ENCODE measurements at regions not wholly inside any gene's neighbourhood (a gene's known extent, or its start where the extent isn't known, plus 50 kb on each side); places are given as distances from the start of the nearest gene placed in this dataset.
A peak's percentile ranks its signal among the peaks of the same experiment; 100 is the strongest.

DNA sequence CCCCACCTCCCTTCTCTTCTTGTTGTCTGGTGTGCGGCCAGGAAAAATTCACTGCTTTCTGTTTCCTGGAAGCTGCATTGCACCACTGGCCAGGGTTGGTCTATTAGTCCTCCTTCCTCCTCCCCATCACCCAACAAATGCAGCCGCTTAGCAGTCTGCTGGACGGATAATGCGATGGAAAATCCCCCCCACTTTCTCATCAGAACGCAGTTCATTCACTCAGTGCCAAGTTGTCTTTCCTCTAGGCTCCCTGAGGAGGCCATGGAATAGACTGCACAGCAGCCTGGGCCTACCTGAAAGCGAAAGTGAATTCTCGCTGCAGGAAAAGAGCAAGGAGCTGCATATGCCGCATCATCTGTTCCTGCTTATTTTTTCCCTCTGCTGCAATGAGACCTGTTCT lies 513.6 kb downstream of the METTL15 start:
- Histone ChIP-seq H3K36me3 (ENCODE audit: control insufficient read depth, insufficient read depth, low read length) (no peaks in the 10 kb centered on the region), H3K27me3 (ENCODE audit: control insufficient read depth, insufficient read depth, low read length) (no peaks in the 10 kb centered on the region), H3K27ac (ENCODE audit: low read length) (peak overlapping the region; percentile 69), H3K9me3 (replicated peaks; ENCODE audit: control insufficient read depth, low read depth, low read length) (no peaks in the 10 kb centered on the region), H3K4me3 (ENCODE audit: low read length) (peak overlapping the region; percentile 27), H3K4me1 (ENCODE audit: control insufficient read depth, insufficient read depth, low read length) (no peaks in the 10 kb centered on the region)
- DNase-seq: peak; percentile 94
- WGBS (ENCODE audit: insufficient coverage): 17% methylated on average over 8 of the region's 8 CpGs

DNA sequence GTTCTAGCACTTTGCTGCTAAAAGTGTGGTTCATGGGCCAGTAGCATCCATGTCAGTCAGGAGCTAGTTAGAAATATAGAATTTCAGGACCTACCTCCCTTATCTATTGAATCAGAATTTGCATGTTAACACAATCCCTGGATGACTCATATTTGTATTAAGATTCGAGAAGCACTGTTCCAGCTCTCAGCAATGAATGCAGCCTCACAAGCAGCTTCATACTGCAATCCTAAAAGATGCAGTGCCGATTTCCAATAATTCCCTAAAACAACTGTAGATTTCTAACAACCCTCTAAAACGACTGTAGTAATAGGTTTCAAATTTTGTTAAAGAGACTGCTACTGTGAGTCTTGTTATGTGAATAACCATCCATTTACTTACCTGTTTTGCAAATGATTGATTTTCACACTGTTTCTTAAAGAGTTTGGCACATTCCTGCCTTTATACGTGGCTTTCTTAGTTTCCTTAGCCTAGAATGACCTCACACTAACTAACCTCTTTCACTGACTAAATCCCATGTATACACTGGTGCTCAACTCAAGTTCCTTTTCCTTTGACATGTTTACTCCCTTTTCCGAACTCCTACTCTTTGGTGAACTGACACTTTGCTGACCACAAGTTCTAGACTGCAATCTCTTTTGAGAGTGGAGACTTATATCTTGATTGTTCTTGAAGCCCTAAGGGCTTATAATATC lies 511.8 kb downstream of the METTL15 start:
- no peaks in the 10 kb centered on the region for H3K27me3 ChIP-seq (ENCODE audit: control insufficient read depth, insufficient read depth, low read length)
- no peak for DNase-seq
- WGBS (ENCODE audit: insufficient coverage): 68% methylated on average over 2 of the region's 5 CpGs
- no peaks in the 10 kb centered on the region for H3K9me3 ChIP-seq (replicated peaks; ENCODE audit: control insufficient read depth, low read depth, low read length)
- no peaks in the 10 kb centered on the region for H3K36me3 ChIP-seq (ENCODE audit: control insufficient read depth, insufficient read depth, low read length)
- H3K27ac ChIP-seq (ENCODE audit: low read length): no peak overlapping the region
- H3K4me1 ChIP-seq (ENCODE audit: control insufficient read depth, insufficient read depth, low read length): no peaks in the 10 kb centered on the region
- no peak overlapping the region for H3K4me3 ChIP-seq (ENCODE audit: low read length)

DNA sequence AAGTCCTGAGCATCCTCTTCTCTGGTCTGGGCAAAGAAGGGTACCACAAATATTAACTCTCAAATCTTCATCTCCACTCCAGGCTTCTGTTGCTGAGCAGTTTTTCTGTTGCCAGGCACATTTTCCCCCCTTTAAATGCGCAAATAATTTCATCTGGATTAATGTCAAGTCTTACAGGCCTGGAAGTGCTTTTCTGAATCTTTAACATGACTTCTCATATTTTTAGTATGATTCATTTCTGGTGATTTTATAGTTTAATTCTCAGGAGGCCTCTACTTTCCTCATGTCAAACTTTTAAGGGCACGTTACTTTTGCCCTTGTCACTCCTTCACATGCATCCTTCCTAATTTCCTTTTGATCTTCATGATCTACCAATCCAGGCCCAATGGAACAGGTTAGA lies 510.2 kb downstream of the METTL15 start:
- no CpG with 5 or more reads among the region's 2 CpGs for WGBS (ENCODE audit: insufficient coverage)
- DNase-seq: peak; percentile 58
- H3K27ac ChIP-seq (ENCODE audit: low read length): no peak overlapping the region
- H3K27me3 ChIP-seq (ENCODE audit: control insufficient read depth, insufficient read depth, low read length): no peaks in the 10 kb centered on the region
- no peaks in the 10 kb centered on the region for H3K4me1 ChIP-seq (ENCODE audit: control insufficient read depth, insufficient read depth, low read length)
- no peak overlapping the region for H3K4me3 ChIP-seq (ENCODE audit: low read length)
- H3K36me3 ChIP-seq (ENCODE audit: control insufficient read depth, insufficient read depth, low read length): no peaks in the 10 kb centered on the region
- no peaks in the 10 kb centered on the region for H3K9me3 ChIP-seq (replicated peaks; ENCODE audit: control insufficient read depth, low read depth, low read length)

DNA sequence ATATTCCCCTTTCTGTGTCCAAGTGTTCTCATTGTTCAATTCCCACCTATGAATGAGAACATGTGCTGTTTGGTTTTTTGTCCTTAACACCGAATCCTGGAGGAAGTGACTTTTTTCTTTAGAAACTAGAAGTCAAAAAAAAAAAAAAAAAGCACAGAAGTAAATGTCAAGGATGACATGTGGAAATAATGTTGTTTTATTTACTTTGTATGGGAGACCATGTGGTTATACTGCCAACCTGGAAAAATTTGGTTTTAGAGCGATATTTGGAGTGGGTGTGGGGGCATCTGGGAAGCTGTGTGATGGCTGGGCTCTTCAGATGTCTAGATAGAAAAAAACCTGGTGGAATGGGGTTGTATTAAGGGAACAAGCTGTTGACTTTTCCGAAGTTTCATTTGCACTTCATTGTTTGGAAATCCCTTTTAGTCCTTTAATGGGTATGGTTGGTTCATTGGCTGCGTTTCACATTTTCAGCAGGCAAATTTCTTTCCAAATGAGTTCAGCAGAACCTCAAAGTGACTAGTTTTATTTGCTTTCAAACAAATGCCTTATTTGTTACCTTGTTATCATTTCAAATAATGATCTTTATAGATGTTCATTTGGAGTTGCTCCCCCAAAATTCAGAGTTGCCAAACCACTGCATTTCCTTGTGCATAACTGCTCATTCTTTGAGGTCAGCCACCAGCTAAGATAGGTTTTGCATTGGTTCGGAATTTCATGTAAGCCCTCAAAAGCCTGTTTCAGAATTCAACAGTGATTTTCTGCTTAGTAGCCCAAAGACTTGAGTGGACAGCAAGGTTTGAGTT lies 508.2 kb downstream of the METTL15 start:
- no peak overlapping the region for H3K4me3 ChIP-seq (ENCODE audit: low read length)
- H3K4me1 ChIP-seq (ENCODE audit: control insufficient read depth, insufficient read depth, low read length): no peaks in the 10 kb centered on the region
- H3K27me3 ChIP-seq (ENCODE audit: control insufficient read depth, insufficient read depth, low read length): no peaks in the 10 kb centered on the region
- H3K9me3 ChIP-seq (replicated peaks; ENCODE audit: control insufficient read depth, low read depth, low read length): no peaks in the 10 kb centered on the region
- no peak overlapping the region for H3K27ac ChIP-seq (ENCODE audit: low read length)
- H3K36me3 ChIP-seq (ENCODE audit: control insufficient read depth, insufficient read depth, low read length): no peaks in the 10 kb centered on the region
- no peak for DNase-seq
- 85% methylated on average over 2 of the region's 5 CpGs for WGBS (ENCODE audit: insufficient coverage)

DNA sequence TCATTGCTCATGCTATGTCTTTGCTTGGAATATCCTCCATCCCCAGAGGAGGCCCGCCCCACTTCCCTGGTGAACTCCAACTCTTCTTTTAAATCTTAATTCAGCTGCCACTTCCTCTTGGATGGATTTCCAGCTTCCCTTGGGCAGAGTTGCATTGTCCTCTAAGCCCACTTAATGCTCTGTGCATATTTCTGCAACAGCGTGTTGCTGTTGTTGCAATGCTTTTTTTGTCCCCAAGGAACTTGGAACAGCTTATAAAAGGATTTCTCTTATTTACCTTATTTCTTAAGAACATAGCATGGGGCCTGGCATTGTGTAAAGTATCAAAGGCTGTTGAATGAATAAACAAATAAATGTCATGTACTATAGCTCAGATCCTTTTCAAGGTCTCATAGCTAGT lies 507.4 kb downstream of the METTL15 start:
- no peaks in the 10 kb centered on the region for H3K27me3 ChIP-seq (ENCODE audit: control insufficient read depth, insufficient read depth, low read length)
- H3K9me3 ChIP-seq (replicated peaks; ENCODE audit: control insufficient read depth, low read depth, low read length): no peaks in the 10 kb centered on the region
- no peaks in the 10 kb centered on the region for H3K4me1 ChIP-seq (ENCODE audit: control insufficient read depth, insufficient read depth, low read length)
- H3K4me3 ChIP-seq (ENCODE audit: low read length): no peak overlapping the region
- WGBS (ENCODE audit: insufficient coverage): 89% methylated on average over 1 of the region's 2 CpGs
- no peak overlapping the region for H3K27ac ChIP-seq (ENCODE audit: low read length)
- no peaks in the 10 kb centered on the region for H3K36me3 ChIP-seq (ENCODE audit: control insufficient read depth, insufficient read depth, low read length)
- no peak for DNase-seq

DNA sequence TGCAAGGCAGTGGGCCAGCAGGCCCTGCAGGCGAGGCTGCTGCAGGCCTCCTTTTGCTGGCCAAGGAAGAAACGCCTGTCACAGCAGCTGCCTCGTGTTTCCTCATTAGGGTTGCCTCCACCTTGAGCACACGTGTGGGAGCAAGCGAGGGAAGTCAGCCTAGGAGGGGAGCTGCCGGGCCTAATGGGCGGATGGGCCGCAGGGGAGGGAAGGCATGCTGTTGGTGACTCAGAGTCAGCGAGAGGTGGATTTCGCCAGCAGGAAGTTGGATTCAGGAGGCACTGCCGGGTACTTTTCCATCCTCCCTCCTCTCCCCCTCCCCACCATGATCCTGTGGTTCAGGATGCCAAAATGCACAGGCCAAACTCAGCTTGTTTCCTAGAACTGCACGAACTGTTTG lies 498.7 kb downstream of the METTL15 start:
- 56% methylated on average over 8 of the region's 12 CpGs for WGBS (ENCODE audit: insufficient coverage)
- DNase-seq: no peak
- Histone ChIP-seq H3K9me3 (replicated peaks; ENCODE audit: control insufficient read depth, low read depth, low read length) (no peaks in the 10 kb centered on the region), H3K27me3 (ENCODE audit: control insufficient read depth, insufficient read depth, low read length) (no peaks in the 10 kb centered on the region), H3K36me3 (ENCODE audit: control insufficient read depth, insufficient read depth, low read length) (no peaks in the 10 kb centered on the region), H3K27ac (ENCODE audit: low read length) (no peak overlapping the region), H3K4me1 (ENCODE audit: control insufficient read depth, insufficient read depth, low read length) (no peaks in the 10 kb centered on the region), H3K4me3 (ENCODE audit: low read length) (no peak overlapping the region)

DNA sequence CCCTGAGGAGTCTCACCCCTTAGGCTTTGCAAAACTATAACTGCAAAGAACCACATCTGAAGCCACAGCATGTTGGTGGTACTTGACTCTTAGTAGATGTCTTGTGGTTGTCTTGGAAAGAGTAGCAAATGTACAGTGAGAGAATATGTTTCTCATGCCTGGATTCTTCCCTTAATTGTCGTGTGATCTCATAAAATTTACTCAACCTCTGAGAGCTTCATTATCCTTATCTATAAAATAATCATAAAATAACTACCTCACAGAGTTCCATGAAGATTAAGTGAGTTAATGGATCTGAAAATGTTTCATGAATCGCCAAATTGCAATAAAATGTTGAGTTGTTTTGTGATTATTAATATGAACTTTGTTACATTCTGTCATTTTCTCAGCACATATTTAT lies 491.5 kb downstream of the METTL15 start:
- Histone ChIP-seq H3K4me3 (ENCODE audit: low read length) (no peak overlapping the region), H3K36me3 (ENCODE audit: control insufficient read depth, insufficient read depth, low read length) (no peaks in the 10 kb centered on the region), H3K9me3 (replicated peaks; ENCODE audit: control insufficient read depth, low read depth, low read length) (no peaks in the 10 kb centered on the region), H3K4me1 (ENCODE audit: control insufficient read depth, insufficient read depth, low read length) (no peaks in the 10 kb centered on the region), H3K27me3 (ENCODE audit: control insufficient read depth, insufficient read depth, low read length) (no peaks in the 10 kb centered on the region), H3K27ac (ENCODE audit: low read length) (no peak overlapping the region)
- WGBS (ENCODE audit: insufficient coverage): no CpG with 5 or more reads among the region's 2 CpGs
- DNase-seq: no peak

DNA sequence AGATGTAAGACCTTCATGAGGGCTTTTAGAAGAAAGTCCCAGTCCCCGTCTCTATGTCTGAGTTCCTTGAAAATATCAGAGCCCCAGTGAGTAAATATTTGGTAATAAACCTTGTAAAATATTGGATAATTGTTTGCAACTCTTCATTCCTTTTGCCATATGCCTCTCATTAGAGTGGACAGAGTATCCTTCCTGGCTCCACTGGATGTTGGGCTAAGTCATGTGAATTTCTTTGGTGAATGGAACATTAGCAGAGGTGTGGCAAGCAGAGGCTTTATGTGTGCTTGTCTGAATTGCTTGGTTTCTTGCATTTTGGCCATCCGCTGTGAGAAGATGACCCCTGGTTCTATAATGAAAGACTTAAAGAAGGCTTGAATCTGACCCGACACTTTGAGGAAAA lies 490.3 kb downstream of the METTL15 start:
- WGBS (ENCODE audit: insufficient coverage): 100% methylated on average over 1 of the region's 3 CpGs
- H3K4me3 ChIP-seq (ENCODE audit: low read length): no peak overlapping the region
- no peak for DNase-seq
- H3K27me3 ChIP-seq (ENCODE audit: control insufficient read depth, insufficient read depth, low read length): no peaks in the 10 kb centered on the region
- H3K9me3 ChIP-seq (replicated peaks; ENCODE audit: control insufficient read depth, low read depth, low read length): no peaks in the 10 kb centered on the region
- no peak overlapping the region for H3K27ac ChIP-seq (ENCODE audit: low read length)
- no peaks in the 10 kb centered on the region for H3K36me3 ChIP-seq (ENCODE audit: control insufficient read depth, insufficient read depth, low read length)
- H3K4me1 ChIP-seq (ENCODE audit: control insufficient read depth, insufficient read depth, low read length): no peaks in the 10 kb centered on the region

DNA sequence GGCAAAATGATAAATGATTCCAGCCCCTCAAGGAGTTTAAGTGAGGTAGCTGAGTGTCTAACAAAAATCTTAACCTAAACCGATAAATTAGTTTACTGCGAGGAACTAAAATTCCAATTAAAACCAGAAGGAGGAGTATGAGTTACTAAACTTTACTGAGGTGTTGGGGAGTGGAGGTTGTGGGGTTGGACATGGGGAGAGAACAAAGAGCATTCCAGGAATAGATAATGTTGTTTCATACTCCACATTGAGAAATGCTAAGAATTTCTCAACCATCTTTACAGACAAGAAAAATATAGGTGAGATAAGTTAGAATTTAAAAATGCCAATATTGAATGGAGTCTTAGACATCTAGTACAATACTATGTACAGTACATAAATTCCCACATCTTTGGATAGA lies 488.6 kb downstream of the METTL15 start:
- DNase-seq: no peak
- Histone ChIP-seq H3K4me3 (ENCODE audit: low read length) (no peak overlapping the region), H3K27me3 (ENCODE audit: control insufficient read depth, insufficient read depth, low read length) (no peaks in the 10 kb centered on the region), H3K9me3 (replicated peaks; ENCODE audit: control insufficient read depth, low read depth, low read length) (no peaks in the 10 kb centered on the region), H3K27ac (ENCODE audit: low read length) (no peak overlapping the region), H3K36me3 (ENCODE audit: control insufficient read depth, insufficient read depth, low read length) (no peaks in the 10 kb centered on the region), H3K4me1 (ENCODE audit: control insufficient read depth, insufficient read depth, low read length) (no peaks in the 10 kb centered on the region)
- WGBS (ENCODE audit: insufficient coverage): no CpG with 5 or more reads among the region's 2 CpGs

DNA sequence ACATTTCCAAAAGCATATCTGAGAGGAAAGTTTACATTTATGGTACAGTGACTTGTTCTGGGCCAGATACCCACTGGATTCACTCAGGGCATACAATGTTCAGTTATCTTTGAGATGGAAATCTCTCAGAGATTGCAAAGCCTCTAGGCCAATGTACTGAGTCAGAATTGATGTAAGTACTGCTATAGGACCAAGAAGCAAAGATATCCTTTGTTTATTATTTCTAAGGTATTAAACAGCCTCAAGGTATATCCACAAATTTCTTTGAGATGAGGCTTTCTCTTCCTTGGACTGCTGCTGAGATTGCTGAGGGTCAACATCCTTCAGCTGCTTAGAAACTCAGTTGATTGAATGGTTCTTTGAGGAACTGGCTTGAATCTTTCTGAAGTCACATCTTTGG lies 484.0 kb downstream of the METTL15 start:
- no peak overlapping the region for H3K4me3 ChIP-seq (ENCODE audit: low read length)
- H3K9me3 ChIP-seq (replicated peaks; ENCODE audit: control insufficient read depth, low read depth, low read length): no peaks in the 10 kb centered on the region
- H3K4me1 ChIP-seq (ENCODE audit: control insufficient read depth, insufficient read depth, low read length): no peaks in the 10 kb centered on the region
- H3K27ac ChIP-seq (ENCODE audit: low read length): no peak overlapping the region
- H3K27me3 ChIP-seq (ENCODE audit: control insufficient read depth, insufficient read depth, low read length): no peaks in the 10 kb centered on the region
- no peak for DNase-seq
- no peaks in the 10 kb centered on the region for H3K36me3 ChIP-seq (ENCODE audit: control insufficient read depth, insufficient read depth, low read length)
